ENCODE measurements at regions not wholly inside any gene's neighbourhood (a gene's known extent, or its start where the extent isn't known, plus 50 kb on each side); places are given as distances from the start of the nearest gene placed in this dataset.
A peak's percentile ranks its signal among the peaks of the same experiment; 100 is the strongest.

DNA sequence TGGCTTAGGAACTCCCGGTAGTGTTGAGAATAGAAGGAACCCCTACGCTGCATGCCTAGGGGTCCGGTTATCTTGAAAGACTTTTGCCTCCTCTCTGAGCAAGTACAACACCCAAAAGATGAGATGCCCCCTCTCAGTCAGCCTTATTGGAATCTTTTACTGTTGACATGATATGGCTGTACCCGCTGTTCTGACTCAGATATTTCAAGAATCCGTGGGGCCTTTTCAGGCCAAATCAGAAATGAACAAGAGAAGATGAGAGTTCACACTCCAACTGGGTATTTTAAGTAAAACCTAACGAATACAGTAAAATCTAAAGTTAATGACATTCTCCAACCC is 164.2 kb downstream of the PPIAL4G start:
- intact Hi-C loops (cut with DNase I; ENCODE audit: low total_unique reads), result no loop called here
- Histone ChIP-seq H3K4me3 (peak overlapping the region in 1 of 4 donors; percentile 44), H3K36me3 (no peaks in the 10 kb centered on the region), H3K27ac (no peak overlapping the region), H3K4me1 (peaks cover 0 to 9% (median 0%) of the 10 kb centered on the region in 4 donors), H3K9me3 (no peaks in the 10 kb centered on the region), H3K27me3 (peaks cover 31% of the 10 kb centered on the region)
- DNase-seq, result no peak
- 58 to 76% methylated on average over 3 to 6 of the region's 6 CpGs for WGBS, 2 donors (ENCODE audit: low coverage in 1 of 2)
- no peak for TF ChIP-seq EP300 (IDR thresholded peaks at IDR 0.05; ENCODE audit: low read depth)
- no peak for TF ChIP-seq POLR2A (IDR thresholded peaks at IDR 0.05)
- TF ChIP-seq POLR2AphosphoS5 (IDR thresholded peaks at IDR 0.05), result no peak
- TF ChIP-seq CTCF (IDR thresholded peaks at IDR 0.05), result no peak
- in situ Hi-C loops (cut with MboI; ENCODE audit: low pct_ligation_motif_present in 1 of 4, low pct_unique_long_range_greater_than_20kb in 1 of 4, low sequenced_read_pairs in 3 of 4), result no loop called here

DNA sequence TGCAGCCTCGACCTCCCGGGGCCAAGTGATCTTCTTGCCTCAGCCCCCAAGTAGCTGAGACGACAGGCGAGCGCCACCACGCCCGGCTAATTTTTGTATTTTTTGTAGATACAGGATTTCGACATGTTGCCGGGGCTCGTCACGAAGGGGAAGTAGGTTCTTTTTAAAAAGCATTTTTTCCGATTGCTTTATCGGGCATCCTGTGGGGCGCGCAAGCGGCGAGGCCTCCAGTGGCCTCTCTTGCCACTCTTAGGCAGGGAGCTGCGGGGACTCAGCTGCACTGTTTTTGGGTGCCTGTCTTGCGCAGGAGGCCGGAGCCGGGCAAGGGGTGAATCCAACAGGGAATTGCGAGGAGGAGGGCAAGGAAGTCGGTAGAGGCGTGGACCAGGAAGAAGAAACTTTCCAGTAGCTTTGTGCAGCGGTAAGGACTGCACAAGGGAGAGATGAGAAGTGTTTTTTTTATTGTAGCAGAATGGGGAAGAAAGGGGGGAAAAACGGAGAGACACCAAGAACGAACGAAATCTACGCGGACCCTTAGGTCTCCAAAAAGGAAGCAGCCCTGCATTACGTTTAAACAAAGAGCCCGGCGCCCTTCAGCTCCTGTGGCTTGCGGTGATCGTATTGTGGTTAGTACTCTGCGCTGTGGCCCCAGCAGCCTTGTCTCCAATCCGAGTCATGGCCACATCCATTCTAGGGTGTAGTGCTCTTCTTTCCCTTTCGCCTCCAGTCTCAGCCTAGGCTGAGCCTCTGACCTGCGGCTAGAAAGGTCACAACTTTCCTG is 164.8 kb downstream of the PPIAL4G start:
- Histone ChIP-seq H3K27ac (peak overlapping the region in 1 of 4 donors; percentile 14), H3K27me3 (peaks cover 31% of the 10 kb centered on the region), H3K9me3 (no peaks in the 10 kb centered on the region), H3K36me3 (no peaks in the 10 kb centered on the region), H3K4me3 (peak overlapping the region in 1 of 4 donors; percentile 44), H3K4me1 (peaks cover 0 to 9% (median 0%) of the 10 kb centered on the region in 4 donors)
- in situ Hi-C loops (cut with MboI; ENCODE audit: low pct_ligation_motif_present in 1 of 4, low pct_unique_long_range_greater_than_20kb in 1 of 4, low sequenced_read_pairs in 3 of 4) (no loop called here), intact Hi-C loops (cut with DNase I; ENCODE audit: low total_unique reads) (no loop called here)
- TF ChIP-seq POLR2A (IDR thresholded peaks at IDR 0.05), result no peak
- no peak for TF ChIP-seq CTCF (IDR thresholded peaks at IDR 0.05)
- TF ChIP-seq POLR2AphosphoS5 (IDR thresholded peaks at IDR 0.05), result no peak
- no peak for TF ChIP-seq EP300 (IDR thresholded peaks at IDR 0.05; ENCODE audit: low read depth)
- DNase-seq, result peak; percentile 43
- 15 to 32% methylated on average over 20 to 39 of the region's 39 CpGs for WGBS, 2 donors (ENCODE audit: low coverage in 1 of 2)

DNA sequence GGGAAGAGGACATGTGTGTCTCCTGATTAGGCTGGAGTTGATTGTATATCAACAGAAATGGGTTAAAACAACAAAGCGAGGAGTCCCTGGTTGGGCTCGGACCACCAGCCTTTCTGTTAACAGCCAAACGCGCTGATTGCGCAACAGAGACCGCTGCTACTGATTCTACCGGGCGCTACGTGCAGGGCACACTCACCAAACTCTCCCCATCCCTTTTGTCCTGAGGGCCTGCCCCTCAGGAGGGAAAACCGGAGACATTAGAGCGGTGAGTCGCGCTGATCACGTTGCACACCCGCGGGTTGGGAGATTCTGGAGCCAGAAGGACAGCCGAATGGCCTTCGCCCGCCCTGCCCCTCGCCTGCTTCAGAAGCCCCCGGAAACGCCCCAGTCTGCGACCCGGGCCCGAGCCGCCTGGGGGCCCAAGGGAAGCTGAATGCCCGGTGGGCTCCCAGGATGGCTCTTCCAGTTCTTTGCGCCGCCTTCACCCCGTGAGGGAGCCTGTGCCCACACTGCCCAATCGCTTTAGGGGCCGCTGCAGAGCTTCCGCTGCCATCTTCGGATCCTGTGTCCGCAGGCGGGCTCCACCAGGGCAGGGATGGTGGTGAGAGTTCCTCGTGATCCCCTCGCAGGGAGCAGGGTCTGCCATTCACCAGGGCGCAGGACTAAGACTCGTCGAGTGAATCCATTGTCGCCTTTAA is 165.4 kb upstream of the NBPF11 start:
- H3K27ac ChIP-seq, result no peak overlapping the region
- H3K9me3 ChIP-seq, result no peaks in the 10 kb centered on the region
- TF ChIP-seq CTCF (IDR thresholded peaks at IDR 0.05) (no peak), EP300 (IDR thresholded peaks at IDR 0.05; ENCODE audit: low read depth) (no peak), POLR2A (IDR thresholded peaks at IDR 0.05) (no peak), POLR2AphosphoS5 (IDR thresholded peaks at IDR 0.05) (no peak)
- in situ Hi-C loops (cut with MboI; ENCODE audit: low pct_ligation_motif_present in 1 of 4, low pct_unique_long_range_greater_than_20kb in 1 of 4, low sequenced_read_pairs in 3 of 4), result no loop called here
- no peak for DNase-seq
- H3K36me3 ChIP-seq, result no peaks in the 10 kb centered on the region
- H3K4me1 ChIP-seq, result peaks cover 0 to 9% (median 0%) of the 10 kb centered on the region in 4 donors
- H3K27me3 ChIP-seq, result peaks cover 39% of the 10 kb centered on the region
- H3K4me3 ChIP-seq, result no peak overlapping the region
- intact Hi-C loops (cut with DNase I; ENCODE audit: low total_unique reads), result no loop called here
- WGBS, 2 donors (ENCODE audit: low coverage in 1 of 2), result 56 to 65% methylated on average over 15 to 42 of the region's 42 CpGs

- TF ChIP-seq CTCF (IDR thresholded peaks at IDR 0.05) (no peak), EP300 (IDR thresholded peaks at IDR 0.05; ENCODE audit: low read depth) (no peak), POLR2A (IDR thresholded peaks at IDR 0.05) (no peak), POLR2AphosphoS5 (IDR thresholded peaks at IDR 0.05) (no peak)
- H3K27me3 ChIP-seq, result peaks cover 60% of the 10 kb centered on the region
- WGBS, 2 donors (ENCODE audit: low coverage in 1 of 2), result 70 to 73% methylated on average over 2 to 6 of the region's 6 CpGs
- peaks cover 0 to 9% (median 0%) of the 10 kb centered on the region in 4 donors for H3K4me1 ChIP-seq
- no peak overlapping the region for H3K4me3 ChIP-seq
- intact Hi-C loops (cut with DNase I; ENCODE audit: low total_unique reads) (no loop called here), in situ Hi-C loops (cut with MboI; ENCODE audit: low pct_ligation_motif_present in 1 of 4, low pct_unique_long_range_greater_than_20kb in 1 of 4, low sequenced_read_pairs in 3 of 4) (no loop called here)
- no peak overlapping the region for H3K27ac ChIP-seq
- no peaks in the 10 kb centered on the region for H3K36me3 ChIP-seq
- H3K9me3 ChIP-seq, result no peaks in the 10 kb centered on the region
- no peak for DNase-seq
These were observed 163.2 kb upstream of the NBPF11 start for GRCh38 chr1:148315071-148315811.

All from transverse colon (tissue), 4 donors.